ENCODE measurements at regions not wholly inside any gene's neighbourhood (a gene's known extent, or its start where the extent isn't known, plus 50 kb on each side); places are given as distances from the start of the nearest gene placed in this dataset.

- TF ChIP-seq CTCF (IDR thresholded peaks at IDR 0.05), result no peak
- no peak for TF ChIP-seq POLR2A (IDR thresholded peaks at IDR 0.05)
Measured at GRCh38 chr2:12955864-12956263, 239.1 kb downstream of the TRIB2 start.

Measured in right lobe of liver (tissue), 4 donors.